HL-60 (cell line): ENCODE measurements at regions not wholly inside any gene's neighbourhood (a gene's known extent, or its start where the extent isn't known, plus 50 kb on each side); places are given as distances from the start of the nearest gene placed in this dataset.
"Not testable (repeated sequence)": the region's sequence is repeated elsewhere in the genome, so short reads cannot be mapped to it uniquely, and the experiment has no call there.

Source experiments
- DNase-seq, 2 experiments: peaks; one replicate each; pipeline ENCODE4 v3.0.0-alpha.2; 2010 to 2020; ENCODE audit warnings: low read depth in 1 of 2, low spot score in 1 of 2
- H3K27ac ChIP-seq: fragments of 250-450 bp; sonication (Bioruptor Pico); replicated peaks from 2 replicates; pipeline ENCODE4 v1.5.1; 2020; ENCODE audit warnings: mild to moderate bottlenecking, moderate library complexity
- H3K27me3 ChIP-seq: fragments of 250-450 bp; sonication (Bioruptor Pico); 2 replicates; pipeline ENCODE4 v1.5.1; 2021; ENCODE audit warnings: mild to moderate bottlenecking, moderate library complexity; ENCODE audit not compliant: insufficient read depth, poor library complexity, severe bottlenecking
- H3K4me3 ChIP-seq: replicated peaks from 2 replicates; pipeline ENCODE4 v1.5.1; 2011; ENCODE audit warnings: mild to moderate bottlenecking, control low read depth, low read length; ENCODE audit not compliant: insufficient read depth
- CTCF ChIP-seq: IDR thresholded peaks from one replicate; pipeline ENCODE4 v1.5.1; 2011; ENCODE audit warnings: low read length, control low read depth, inconsistent platforms; ENCODE audit not compliant: insufficient read depth
- GABPA ChIP-seq: IDR thresholded peaks from 2 replicates; pipeline ENCODE4 v1.6.1; 2012; ENCODE audit warnings: low read depth
- POLR2AphosphoS5 ChIP-seq: IDR thresholded peaks from 2 replicates; pipeline ENCODE4 v1.6.1; 2012; ENCODE audit warnings: low read depth
- REST ChIP-seq: IDR thresholded peaks from 2 replicates; pipeline ENCODE4 v1.6.1; 2012; ENCODE audit warnings: low read depth; ENCODE audit not compliant: insufficient replicate concordance
- SPI1 ChIP-seq: IDR thresholded peaks from 2 replicates; pipeline ENCODE4 v1.6.1; 2012; ENCODE audit warnings: low read depth, mild to moderate bottlenecking, borderline replicate concordance

- no peak overlapping the region for H3K27ac ChIP-seq
- H3K4me3 ChIP-seq = no peak overlapping the region
- TF ChIP-seq CTCF (no peak), GABPA (no peak), POLR2AphosphoS5 (no peak), REST (no peak), SPI1 (no peak)
- DNase-seq = no peak
- no peaks in the 10 kb centered on the region for H3K27me3 ChIP-seq
Measured at GRCh38 chr21:28579986-28580550, 412.6 kb downstream of the LTN1 start.

- DNase-seq = no peak
- H3K4me3 ChIP-seq = no peak overlapping the region
- H3K27me3 ChIP-seq = no peaks in the 10 kb centered on the region
- no peak for TF ChIP-seq GABPA
- no peak for TF ChIP-seq POLR2AphosphoS5
- TF ChIP-seq CTCF = no peak
- TF ChIP-seq SPI1 = no peak
- no peak for TF ChIP-seq REST
- no peak overlapping the region for H3K27ac ChIP-seq
Measured at GRCh38 chr21:28568692-28569091, 424.0 kb downstream of the LTN1 start.

- H3K4me3 ChIP-seq, H3K27ac ChIP-seq, H3K27me3 ChIP-seq, DNase-seq: not testable (repeated sequence)
Measured at GRCh38 chr21:28563933-28564332, 428.7 kb downstream of the LTN1 start.

GRCh38 chr21:28561772-28562171 lies 430.9 kb downstream of the LTN1 start:
- H3K27ac ChIP-seq = no peak overlapping the region
- no peak for TF ChIP-seq POLR2AphosphoS5
- no peak for TF ChIP-seq REST
- no peak for TF ChIP-seq CTCF
- TF ChIP-seq GABPA = no peak
- TF ChIP-seq SPI1 = no peak

More at GRCh38 chr21:28561772-28562171, 430.9 kb downstream of the LTN1 start:
- no peak overlapping the region for H3K4me3 ChIP-seq
- DNase-seq = no peak
- no peaks in the 10 kb centered on the region for H3K27me3 ChIP-seq
